GM23338 (cell line): ENCODE measurements at regions not wholly inside any gene's neighbourhood (a gene's known extent, or its start where the extent isn't known, plus 50 kb on each side); places are given as distances from the start of the nearest gene placed in this dataset.

ENCODE experiments used
- ATAC-seq: fragments of 200-7000 bp; cut with Tn5 transposase; 3 replicates; pipeline ENCODE4 v1.9.1; 2020
- DNase-seq: peaks from one replicate; pipeline ENCODE4 v3.0.0-alpha.2; 2015; ENCODE audit warnings: low spot score
- H2AFZ ChIP-seq: fragments of 200-600 bp; sonication (generic); 2 replicates; pipeline ENCODE4 v1.8.0; 2016; ENCODE audit warnings: antibody characterized with exemption, mild to moderate bottlenecking, moderate library complexity
- H3F3A ChIP-seq: fragments of 200-600 bp; sonication (generic); replicated peaks from 2 replicates; pipeline ENCODE4 v1.8.0; 2017; ENCODE audit warnings: antibody characterized with exemption, mixed run types, low read depth
- H3K27ac ChIP-seq: fragments of 200-600 bp; sonication (generic); 2 replicates; pipeline ENCODE4 v1.6.1; 2016; ENCODE audit warnings: low read depth
- H3K27me3 ChIP-seq: fragments of 200-600 bp; sonication (generic); 2 replicates; pipeline ENCODE4 v1.8.0; 2016; ENCODE audit warnings: mild to moderate bottlenecking, mixed run types, moderate library complexity; ENCODE audit not compliant: insufficient read depth
- H3K36me3 ChIP-seq: fragments of 200-600 bp; sonication (generic); 2 replicates; pipeline ENCODE4 v1.8.0; 2016; ENCODE audit warnings: mild to moderate bottlenecking; ENCODE audit not compliant: insufficient read depth
- H3K4me1 ChIP-seq: fragments of 200-600 bp; sonication (generic); 2 replicates; pipeline ENCODE4 v1.8.0; 2016; ENCODE audit warnings: mild to moderate bottlenecking, moderate library complexity; ENCODE audit not compliant: insufficient read depth
- H3K4me2 ChIP-seq: fragments of 200-600 bp; sonication (generic); 2 replicates; pipeline ENCODE4 v1.7.1; 2017; ENCODE audit warnings: mixed run types
- H3K4me3 ChIP-seq: fragments of 200-600 bp; sonication (generic); 2 replicates; pipeline ENCODE4 v1.6.1; 2016; ENCODE audit warnings: mixed run types
- H3K79me2 ChIP-seq: fragments of 200-600 bp; sonication (generic); replicated peaks from 2 replicates; pipeline ENCODE4 v1.8.0; 2017; ENCODE audit warnings: mild to moderate bottlenecking; ENCODE audit not compliant: insufficient read depth
- H3K9me2 ChIP-seq: fragments of 200-600 bp; sonication (generic); 2 replicates; pipeline ENCODE4 v1.8.0; 2017; ENCODE audit not compliant: insufficient read depth
- H4K20me1 ChIP-seq: fragments of 200-600 bp; sonication (generic); replicated peaks from 2 replicates; pipeline ENCODE4 v1.8.0; 2017; ENCODE audit warnings: mild to moderate bottlenecking; ENCODE audit not compliant: insufficient read depth
- H3K27ac Mint-ChIP-seq: 2 replicates; pipeline ENCODE4 v1.8.0; 2020; ENCODE audit warnings: inconsistent platforms, mild to moderate bottlenecking, moderate library complexity, mixed read lengths
- H3K27me3 Mint-ChIP-seq: 3 replicates; pipeline ENCODE4 v1.8.0; 2022; ENCODE audit warnings: low read depth, mild to moderate bottlenecking, moderate library complexity, mixed read lengths, inconsistent platforms; ENCODE audit not compliant: insufficient read depth, poor library complexity
- H3K36me3 Mint-ChIP-seq: 3 replicates; pipeline ENCODE4 v1.8.0; 2021; ENCODE audit warnings: low read depth, mild to moderate bottlenecking, inconsistent platforms, moderate library complexity, mixed read lengths
- H3K4me1 Mint-ChIP-seq: 3 replicates; pipeline ENCODE4 v1.8.0; 2020; ENCODE audit warnings: mild to moderate bottlenecking, inconsistent platforms, mixed read lengths
- H3K4me3 Mint-ChIP-seq: 3 replicates; pipeline ENCODE4 v1.8.0; 2021; ENCODE audit warnings: moderate library complexity, mild to moderate bottlenecking, inconsistent platforms, mixed read lengths
- H3K9me3 Mint-ChIP-seq: 3 replicates; pipeline ENCODE4 v1.8.0; 2020; ENCODE audit warnings: moderate library complexity, mild to moderate bottlenecking, inconsistent platforms, mixed read lengths
- CREB1 ChIP-seq: fragments of 250-450 bp; sonication (Bioruptor Pico); IDR thresholded peaks from 2 replicates; pipeline ENCODE4 v1.5.0; 2020; ENCODE audit warnings: low read depth, mild to moderate bottlenecking, moderate library complexity
- CTCF ChIP-seq, 2 experiments: fragments of 200-600 bp in 1 of 2; sonication (generic) in 1 of 2; conservative IDR thresholded peaks; 2 replicates each; pipeline versions ENCODE4 v1.5.1 to v1.6.1; 2016 to 2017; ENCODE audit warnings: antibody characterized with exemption in 2 of 2, low read depth in 2 of 2, mild to moderate bottlenecking in 2 of 2, moderate library complexity in 1 of 2
- ETS1 ChIP-seq: IDR thresholded peaks from 2 replicates; pipeline ENCODE4 v1.6.1; 2016; ENCODE audit warnings: antibody characterized with exemption
- EZH2 ChIP-seq: fragments of 200-600 bp; sonication (generic); IDR thresholded peaks from one replicate; pipeline ENCODE4 v1.8.0; 2017; ENCODE audit warnings: antibody characterized with exemption, mild to moderate bottlenecking, low read depth; ENCODE audit not compliant: unreplicated experiment
- EZH2phosphoT487 ChIP-seq: fragments of 200-600 bp; sonication (generic); IDR thresholded peaks from one replicate; pipeline ENCODE4 v1.8.1; 2018; ENCODE audit warnings: antibody characterized with exemption; ENCODE audit not compliant: unreplicated experiment
- JUNB ChIP-seq: IDR thresholded peaks from one replicate; pipeline ENCODE4 v1.6.1; 2016; ENCODE audit warnings: antibody characterized with exemption; ENCODE audit not compliant: unreplicated experiment
- NANOG ChIP-seq: IDR thresholded peaks from 2 replicates; pipeline ENCODE4 v1.6.1; 2016; ENCODE audit warnings: antibody characterized with exemption, borderline replicate concordance
- POLR2AphosphoS5 ChIP-seq: IDR thresholded peaks from 2 replicates; pipeline ENCODE4 v1.6.1; 2016; ENCODE audit warnings: antibody characterized with exemption, low read depth
- REST ChIP-seq: IDR thresholded peaks from one replicate; pipeline ENCODE4 v1.6.1; 2018; ENCODE audit warnings: antibody characterized with exemption; ENCODE audit not compliant: unreplicated experiment
- STAT1 ChIP-seq: IDR thresholded peaks from one replicate; pipeline ENCODE4 v1.6.1; 2016; ENCODE audit warnings: antibody characterized with exemption; ENCODE audit not compliant: unreplicated experiment
- ZNF114 ChIP-seq: fragments of 250-450 bp; sonication (Bioruptor Pico); IDR thresholded peaks from 2 replicates; pipeline ENCODE4 v1.5.0; 2020; ENCODE audit warnings: mild to moderate bottlenecking, moderate library complexity
- ZNF331 ChIP-seq: fragments of 250-450 bp; sonication (Bioruptor Pico); IDR thresholded peaks from 2 replicates; pipeline ENCODE4 v1.5.0; 2020; ENCODE audit warnings: low read depth, mild to moderate bottlenecking, moderate library complexity
- TF ChIP-seq, protein P1 (sequence below): fragments of 250-450 bp; sonication (Bioruptor Pico); IDR thresholded peaks from 2 replicates; pipeline ENCODE4 v1.5.0; 2020; ENCODE audit warnings: mild to moderate bottlenecking, moderate library complexity

DNA sequence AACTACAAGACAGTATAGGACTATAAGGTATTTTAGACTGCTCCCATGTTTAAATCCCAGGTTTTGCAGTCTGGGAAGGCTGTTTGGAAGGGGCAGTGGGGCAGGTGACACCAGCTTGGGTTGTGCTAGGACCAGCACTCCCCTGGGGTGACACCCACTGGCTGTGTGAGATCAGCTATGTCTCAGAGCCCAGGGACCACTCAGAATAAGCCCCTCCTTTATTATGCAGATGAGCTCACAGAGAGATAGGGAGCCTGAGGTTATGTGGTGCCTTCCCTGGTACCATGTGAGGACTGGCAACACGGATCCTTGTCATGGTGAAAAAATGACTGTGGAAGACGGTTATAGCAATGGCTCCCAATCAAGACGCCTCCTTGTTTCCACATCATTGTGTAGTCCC, 71.0 kb downstream of the NENF start:
- Histone ChIP-seq H3K4me3 (no peak overlapping the region), H3K27ac (no peak overlapping the region), H3K4me1 (peaks cover 5% of the 10 kb centered on the region; the same call in 1 of the 2 replicates), H3K27me3 (no peaks in the 10 kb centered on the region), H3K36me3 (no peaks in the 10 kb centered on the region), H2AFZ (no peak overlapping the region), H3K4me2 (no peak overlapping the region), H3K79me2 (no peaks in the 10 kb centered on the region), H3F3A (no peaks in the 10 kb centered on the region), H3K9me2 (no peaks in the 10 kb centered on the region; the same call in 1 of the 2 replicates), H4K20me1 (no peaks in the 10 kb centered on the region)
- no peak overlapping the region for H3K4me3 Mint-ChIP-seq
- H3K4me1 Mint-ChIP-seq = peaks cover 14% of the 10 kb centered on the region; the same call in 2 of the 3 replicates
- peak; percentile 57 for ATAC-seq
- no peak for TF ChIP-seq NANOG
- TF ChIP-seq ZNF331 (CRISPR knock-in tag) = no peak
- no peak for TF ChIP-seq EZH2
- no peak for TF ChIP-seq POLR2AphosphoS5
- TF ChIP-seq, protein P1, sequence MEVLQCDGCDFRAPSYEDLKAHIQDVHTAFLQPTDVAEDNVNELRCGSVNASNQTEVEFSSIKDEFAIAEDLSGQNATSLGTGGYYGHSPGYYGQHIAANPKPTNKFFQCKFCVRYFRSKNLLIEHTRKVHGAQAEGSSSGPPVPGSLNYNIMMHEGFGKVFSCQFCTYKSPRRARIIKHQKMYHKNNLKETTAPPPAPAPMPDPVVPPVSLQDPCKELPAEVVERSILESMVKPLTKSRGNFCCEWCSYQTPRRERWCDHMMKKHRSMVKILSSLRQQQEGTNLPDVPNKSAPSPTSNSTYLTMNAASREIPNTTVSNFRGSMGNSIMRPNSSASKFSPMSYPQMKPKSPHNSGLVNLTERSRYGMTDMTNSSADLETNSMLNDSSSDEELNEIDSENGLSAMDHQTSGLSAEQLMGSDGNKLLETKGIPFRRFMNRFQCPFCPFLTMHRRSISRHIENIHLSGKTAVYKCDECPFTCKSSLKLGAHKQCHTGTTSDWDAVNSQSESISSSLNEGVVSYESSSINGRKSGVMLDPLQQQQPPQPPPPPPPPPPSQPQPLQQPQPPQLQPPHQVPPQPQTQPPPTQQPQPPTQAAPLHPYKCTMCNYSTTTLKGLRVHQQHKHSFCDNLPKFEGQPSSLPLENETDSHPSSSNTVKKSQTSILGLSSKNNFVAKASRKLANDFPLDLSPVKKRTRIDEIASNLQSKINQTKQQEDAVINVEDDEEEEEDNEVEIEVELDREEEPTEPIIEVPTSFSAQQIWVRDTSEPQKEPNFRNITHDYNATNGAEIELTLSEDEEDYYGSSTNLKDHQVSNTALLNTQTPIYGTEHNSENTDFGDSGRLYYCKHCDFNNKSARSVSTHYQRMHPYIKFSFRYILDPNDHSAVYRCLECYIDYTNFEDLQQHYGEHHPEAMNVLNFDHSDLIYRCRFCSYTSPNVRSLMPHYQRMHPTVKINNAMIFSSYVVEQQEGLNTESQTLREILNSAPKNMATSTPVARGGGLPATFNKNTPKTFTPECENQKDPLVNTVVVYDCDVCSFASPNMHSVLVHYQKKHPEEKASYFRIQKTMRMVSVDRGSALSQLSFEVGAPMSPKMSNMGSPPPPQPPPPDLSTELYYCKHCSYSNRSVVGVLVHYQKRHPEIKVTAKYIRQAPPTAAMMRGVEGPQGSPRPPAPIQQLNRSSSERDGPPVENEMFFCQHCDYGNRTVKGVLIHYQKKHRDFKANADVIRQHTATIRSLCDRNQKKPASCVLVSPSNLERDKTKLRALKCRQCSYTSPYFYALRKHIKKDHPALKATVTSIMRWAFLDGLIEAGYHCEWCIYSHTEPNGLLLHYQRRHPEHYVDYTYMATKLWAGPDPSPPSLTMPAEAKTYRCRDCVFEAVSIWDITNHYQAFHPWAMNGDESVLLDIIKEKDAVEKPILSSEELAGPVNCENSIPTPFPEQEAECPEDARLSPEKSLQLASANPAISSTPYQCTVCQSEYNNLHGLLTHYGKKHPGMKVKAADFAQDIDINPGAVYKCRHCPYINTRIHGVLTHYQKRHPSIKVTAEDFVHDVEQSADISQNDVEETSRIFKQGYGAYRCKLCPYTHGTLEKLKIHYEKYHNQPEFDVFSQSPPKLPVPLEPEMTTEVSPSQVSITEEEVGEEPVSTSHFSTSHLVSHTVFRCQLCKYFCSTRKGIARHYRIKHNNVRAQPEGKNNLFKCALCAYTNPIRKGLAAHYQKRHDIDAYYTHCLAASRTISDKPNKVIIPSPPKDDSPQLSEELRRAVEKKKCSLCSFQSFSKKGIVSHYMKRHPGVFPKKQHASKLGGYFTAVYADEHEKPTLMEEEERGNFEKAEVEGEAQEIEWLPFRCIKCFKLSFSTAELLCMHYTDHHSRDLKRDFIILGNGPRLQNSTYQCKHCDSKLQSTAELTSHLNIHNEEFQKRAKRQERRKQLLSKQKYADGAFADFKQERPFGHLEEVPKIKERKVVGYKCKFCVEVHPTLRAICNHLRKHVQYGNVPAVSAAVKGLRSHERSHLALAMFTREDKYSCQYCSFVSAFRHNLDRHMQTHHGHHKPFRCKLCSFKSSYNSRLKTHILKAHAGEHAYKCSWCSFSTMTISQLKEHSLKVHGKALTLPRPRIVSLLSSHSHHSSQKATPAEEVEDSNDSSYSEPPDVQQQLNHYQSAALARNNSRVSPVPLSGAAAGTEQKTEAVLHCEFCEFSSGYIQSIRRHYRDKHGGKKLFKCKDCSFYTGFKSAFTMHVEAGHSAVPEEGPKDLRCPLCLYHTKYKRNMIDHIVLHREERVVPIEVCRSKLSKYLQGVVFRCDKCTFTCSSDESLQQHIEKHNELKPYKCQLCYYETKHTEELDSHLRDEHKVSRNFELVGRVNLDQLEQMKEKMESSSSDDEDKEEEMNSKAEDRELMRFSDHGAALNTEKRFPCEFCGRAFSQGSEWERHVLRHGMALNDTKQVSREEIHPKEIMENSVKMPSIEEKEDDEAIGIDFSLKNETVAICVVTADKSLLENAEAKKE (CRISPR knock-in tag) = no peak
- TF ChIP-seq CREB1 (CRISPR knock-in tag) = no peak
- no peak for TF ChIP-seq REST
- no peak for TF ChIP-seq EZH2phosphoT487
- no peak for TF ChIP-seq STAT1
- no peak for TF ChIP-seq ZNF114 (CRISPR knock-in tag)
- no peak for TF ChIP-seq ETS1
- TF ChIP-seq JUNB = no peak
- TF ChIP-seq CTCF (conservative IDR thresholded peaks at IDR 0.05; ENCODE audit: low read depth in 2 of 2) = no peak
- DNase-seq = no peak
- H3K9me3 Mint-ChIP-seq = peaks cover 3% of the 10 kb centered on the region; the same call in 1 of the 3 replicates
- no peak overlapping the region for H3K27ac Mint-ChIP-seq
- H3K36me3 Mint-ChIP-seq = no peaks in the 10 kb centered on the region
- peaks cover 9% of the 10 kb centered on the region for H3K27me3 Mint-ChIP-seq
